GM19467 (cell line): ENCODE measurements at regions not wholly inside any gene's neighbourhood (a gene's known extent, or its start where the extent isn't known, plus 50 kb on each side); places are given as distances from the start of the nearest gene placed in this dataset.

Experiments used
- ATAC-seq: cut with Tn5 transposase; IDR thresholded peaks from one replicate; pipeline ENCODE4 v1.9.1; 2021; ENCODE audit warnings: mild to moderate bottlenecking, moderate library complexity; ENCODE audit not compliant: unreplicated experiment

- no peak for ATAC-seq
These were observed 162.3 kb upstream of the KLF14 start for GRCh38 chr7:130896051-130896881.

GRCh38 chr7:130896898-130897514, 163.0 kb upstream of the KLF14 start:
- peak; percentile 37 for ATAC-seq

GRCh38 chr7:130897515-130898419, 163.8 kb upstream of the KLF14 start:
- no peak for ATAC-seq

- ATAC-seq = no peak
These were observed 165.1 kb upstream of the KLF14 start for GRCh38 chr7:130899071-130899560.

DNA sequence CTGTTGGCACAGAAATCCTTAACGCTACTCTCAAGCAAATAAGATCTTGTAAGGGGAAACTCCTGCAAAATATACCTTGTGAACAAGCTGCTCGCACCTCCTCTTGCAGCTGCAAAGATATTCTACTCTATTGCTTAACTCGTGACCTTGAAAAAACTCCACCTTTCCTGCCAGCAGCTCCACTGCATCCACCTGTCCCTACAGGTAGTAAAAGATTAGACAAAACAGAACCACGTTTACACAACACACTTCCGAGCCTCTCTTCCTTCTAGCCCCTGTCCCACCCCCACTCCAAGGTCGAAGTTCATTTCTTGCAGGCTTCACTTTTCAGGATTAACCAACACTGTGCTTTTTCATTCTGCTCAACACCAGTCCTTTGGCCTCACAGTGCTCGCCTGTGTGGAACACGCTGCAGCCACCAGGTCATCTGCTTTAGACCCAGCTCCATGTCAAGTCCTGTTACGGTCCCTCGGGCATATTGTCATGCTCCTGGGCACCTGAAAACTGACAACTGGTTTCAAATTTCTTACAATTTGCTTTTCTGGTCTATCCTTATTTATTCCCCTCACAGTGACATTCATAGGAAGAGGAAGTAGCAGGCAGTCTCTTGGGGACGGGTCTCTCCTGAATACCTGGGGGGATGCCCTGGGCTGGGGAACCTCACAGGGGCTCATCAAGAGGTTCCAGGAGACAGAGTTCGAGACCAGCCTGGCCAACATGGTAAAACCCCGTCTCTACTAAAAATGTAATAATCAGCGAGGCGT, 165.8 kb upstream of the KLF14 start:
- ATAC-seq = no peak

DNA sequence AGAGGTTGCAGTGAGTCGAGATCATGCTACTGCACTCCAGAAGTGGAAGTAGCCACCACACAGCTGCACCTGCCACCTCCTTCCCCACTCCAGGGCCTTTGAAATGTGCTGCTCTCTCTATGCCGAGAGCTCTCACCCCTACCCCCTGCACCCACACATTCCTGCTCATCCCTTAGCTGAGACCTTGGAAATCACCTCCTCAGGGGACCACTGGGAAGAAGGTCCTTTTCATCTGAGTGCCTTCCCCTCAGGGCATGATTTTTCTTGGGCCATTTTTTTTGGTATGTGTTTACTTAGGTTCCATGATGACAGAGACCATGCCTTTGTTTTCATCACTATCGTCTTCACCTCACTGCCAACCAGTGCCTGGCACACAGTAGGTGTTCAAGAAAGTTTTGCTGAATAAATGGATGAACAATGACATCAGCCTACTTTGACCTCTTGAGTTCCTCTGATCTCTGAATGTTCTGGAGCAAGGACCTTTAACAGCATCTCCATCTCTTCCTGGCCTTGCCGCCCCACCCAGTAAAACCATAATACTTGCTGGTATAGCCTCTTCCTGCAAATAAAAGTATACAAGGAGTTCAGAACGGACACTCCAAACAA, 166.6 kb upstream of the KLF14 start:
- ATAC-seq = no peak

GRCh38 chr7:130901209-130901783, 167.3 kb upstream of the KLF14 start:
- ATAC-seq = no peak

DNA sequence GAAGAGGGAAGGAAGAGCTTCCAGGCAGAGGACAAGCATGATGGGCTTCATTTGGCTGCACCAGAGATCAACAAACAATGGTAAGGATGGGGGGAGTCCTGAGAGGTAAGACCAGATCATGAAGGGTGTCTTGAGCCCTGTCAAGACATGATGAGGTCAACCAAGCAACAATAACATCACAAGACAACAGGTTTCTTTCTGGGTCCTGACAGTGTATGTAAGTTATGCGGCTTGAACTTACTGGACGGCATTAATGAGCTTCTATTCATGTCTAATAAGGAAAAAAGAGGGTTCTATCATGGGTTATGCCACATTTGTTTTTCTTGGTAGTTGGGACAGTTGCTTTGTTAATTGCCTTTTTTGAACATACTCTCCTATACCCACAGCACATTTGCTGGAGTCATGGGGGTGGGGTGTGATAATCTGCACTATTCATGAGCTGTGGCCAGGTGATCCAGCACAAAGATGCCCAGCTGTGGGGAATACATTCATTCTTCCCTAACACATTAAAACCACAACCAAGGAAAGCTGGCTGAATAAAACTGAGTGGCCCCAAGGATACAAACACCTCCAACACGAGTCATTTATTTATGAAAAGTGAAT, 168.8 kb upstream of the KLF14 start:
- no peak for ATAC-seq

DNA sequence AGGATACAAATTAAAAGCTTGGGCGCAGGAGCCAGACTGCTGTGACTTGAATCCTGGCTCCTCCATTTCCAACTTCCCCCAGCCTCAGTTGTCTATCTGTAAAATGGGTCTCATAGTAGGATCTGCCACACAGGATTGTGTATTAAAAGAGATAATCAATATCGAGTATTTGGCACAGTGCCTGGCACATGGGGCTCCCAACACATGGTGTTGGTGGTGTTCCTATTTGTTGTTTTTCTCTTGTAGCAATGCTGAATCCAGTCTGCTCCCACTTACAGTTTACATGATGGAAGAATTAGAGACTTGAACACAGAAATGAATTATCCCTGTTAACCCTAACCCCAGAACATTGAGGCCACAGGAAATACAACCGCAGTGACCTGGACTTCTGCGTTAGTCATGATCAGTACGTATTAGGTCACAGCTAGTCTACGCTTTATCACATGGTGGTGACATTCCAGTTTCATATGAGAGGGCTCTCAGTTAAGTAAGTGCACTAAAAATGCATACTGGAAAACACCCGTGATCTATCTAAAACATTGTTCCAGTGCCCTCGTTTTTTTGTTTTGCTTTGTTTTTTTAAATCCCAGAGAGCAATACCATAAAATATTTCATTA, 169.5 kb upstream of the KLF14 start:
- no peak for ATAC-seq

GRCh38 chr7:130904031-130904757, 170.2 kb upstream of the KLF14 start:
- ATAC-seq = no peak

DNA sequence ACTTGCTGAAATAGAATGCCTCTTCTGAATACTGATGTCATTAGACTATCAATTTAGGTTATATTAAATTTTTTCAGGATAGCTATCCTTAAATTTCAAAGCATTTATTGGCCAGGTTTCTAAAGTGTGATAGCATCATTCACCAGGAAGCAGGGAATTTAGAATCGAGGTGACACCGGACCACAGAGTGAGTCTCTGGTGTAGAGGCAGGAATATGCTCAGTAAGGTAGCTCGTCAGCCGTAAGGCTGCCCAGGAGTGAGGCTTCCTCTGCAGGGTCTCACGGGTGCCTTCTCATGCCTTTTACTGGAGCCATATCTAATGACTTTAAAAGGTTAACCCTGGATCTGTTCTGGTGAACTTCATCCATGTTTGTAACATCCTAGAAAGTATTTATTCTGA, 170.8 kb upstream of the KLF14 start:
- no peak for ATAC-seq

DNA sequence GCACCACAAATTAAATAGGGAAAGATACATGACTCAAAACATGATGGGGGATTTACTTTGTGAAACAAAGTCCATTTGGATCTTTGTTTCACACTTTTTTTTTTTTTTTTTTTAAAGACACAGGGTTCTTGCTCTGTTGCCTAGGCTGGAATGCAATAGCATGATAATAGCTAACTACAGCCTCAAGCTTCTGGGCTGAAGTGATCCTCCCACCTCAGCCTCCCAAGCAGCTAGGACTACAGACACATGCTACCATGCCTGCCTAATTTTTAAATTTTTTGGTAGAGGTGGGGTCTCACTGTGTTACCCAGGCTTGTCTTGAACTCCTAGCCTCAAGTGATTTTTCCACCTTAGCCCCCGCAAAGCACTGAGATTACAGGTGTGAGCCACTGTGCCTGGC, 172.6 kb upstream of the KLF14 start:
- no peak for ATAC-seq

DNA sequence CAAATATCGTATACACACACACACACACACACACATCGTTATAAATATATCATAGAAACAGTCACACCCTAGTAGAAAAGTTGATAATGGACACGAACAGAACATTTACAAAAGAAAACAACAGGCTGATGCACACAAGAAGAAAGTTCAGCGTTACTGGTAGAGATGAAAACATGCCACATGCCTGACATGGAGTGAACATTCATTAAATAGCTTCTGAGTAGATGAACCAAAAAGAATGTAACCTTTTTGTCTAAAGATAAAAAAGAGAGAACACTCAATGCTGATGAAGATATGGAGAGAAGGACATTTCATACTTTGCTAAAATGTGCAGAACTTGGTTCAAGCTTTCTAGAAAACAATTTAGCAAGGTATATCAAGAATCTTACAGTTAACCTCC, 173.4 kb upstream of the KLF14 start:
- ATAC-seq = no peak

- no peak for ATAC-seq
These were observed 174.5 kb upstream of the KLF14 start for GRCh38 chr7:130908345-130909160.

- no peak for ATAC-seq
These were observed 175.3 kb upstream of the KLF14 start for GRCh38 chr7:130909161-130909836.

DNA sequence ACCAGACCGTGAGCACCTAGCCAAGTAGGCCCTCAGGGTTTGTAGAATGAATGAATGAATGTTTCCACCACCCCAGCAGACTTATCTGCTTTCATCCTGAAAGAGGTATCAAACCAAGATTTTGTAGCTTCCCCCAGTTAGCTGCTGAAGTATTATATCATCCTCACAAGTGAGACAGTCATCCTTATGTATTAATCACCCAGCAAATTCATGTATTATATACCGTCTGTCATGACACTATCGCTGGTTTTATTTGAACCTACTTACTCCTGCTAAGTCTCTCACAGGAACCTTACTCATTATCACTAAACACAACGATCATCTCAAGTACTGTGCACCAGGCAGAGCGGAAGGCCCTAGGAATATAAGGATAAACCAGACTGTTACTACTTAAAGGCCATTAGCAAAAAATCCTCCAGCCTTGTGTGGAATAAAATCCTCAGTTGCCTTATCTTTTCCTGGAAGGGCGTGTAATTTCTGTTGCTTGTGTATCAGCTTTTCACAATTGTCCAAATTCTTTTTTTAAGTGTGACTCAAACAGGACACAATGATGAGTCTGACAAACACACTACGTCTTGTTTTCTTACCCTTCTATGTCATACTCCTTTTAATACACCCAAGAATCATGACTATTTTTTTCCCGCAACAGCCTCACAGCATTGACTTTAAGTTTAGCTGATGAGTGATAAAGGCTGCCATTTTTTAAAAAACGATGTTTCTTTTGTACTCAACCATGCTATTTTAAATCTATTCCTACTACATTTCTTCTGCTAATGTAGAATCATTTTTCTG, 176.1 kb upstream of the KLF14 start:
- no peak for ATAC-seq
